GM04504 (cell line): ENCODE measurements at regions not wholly inside any gene's neighbourhood (a gene's known extent, or its start where the extent isn't known, plus 50 kb on each side); places are given as distances from the start of the nearest gene placed in this dataset.
"Not testable (repeated sequence)": the region's sequence is repeated elsewhere in the genome, so short reads cannot be mapped to it uniquely, and the experiment has no call there.

Experiments used
- DNase-seq: peaks from one replicate; pipeline ENCODE4 v3.0.0-alpha.2; 2012; ENCODE audit warnings: low read depth

GRCh38 chr15:81899730-81900129 is 146.1 kb downstream of the MEX3B start:
- no peak for DNase-seq

- DNase-seq, result no peak
Observed at GRCh38 chr15:81899024-81899423, 146.8 kb downstream of the MEX3B start.

GRCh38 chr15:81897057-81897677 is 148.7 kb downstream of the MEX3B start:
- no peak for DNase-seq

GRCh38 chr15:81896356-81896755 is 149.5 kb downstream of the MEX3B start:
- no peak for DNase-seq

- DNase-seq, result no peak
Observed at GRCh38 chr15:81895723-81896122, 150.1 kb downstream of the MEX3B start.

- DNase-seq, result no peak
Observed at GRCh38 chr15:81894061-81894460, 151.8 kb downstream of the MEX3B start.

- DNase-seq, result no peak
Observed at GRCh38 chr15:81893182-81893835, 152.5 kb downstream of the MEX3B start.

GRCh38 chr15:81890496-81890895 is 155.3 kb downstream of the MEX3B start:
- no peak for DNase-seq

- DNase-seq, result no peak
Observed at GRCh38 chr15:81889485-81889881, 156.3 kb downstream of the MEX3B start.

GRCh38 chr15:81888748-81889484 is 156.9 kb downstream of the MEX3B start:
- DNase-seq, result peak; percentile 36

- DNase-seq, result peak; percentile 33
Observed at GRCh38 chr15:81887912-81888311, 157.9 kb downstream of the MEX3B start.

- not testable (repeated sequence) for DNase-seq
Observed at GRCh38 chr15:81887188-81887587, 158.6 kb downstream of the MEX3B start.

GRCh38 chr15:81886591-81886990 is 159.2 kb downstream of the MEX3B start:
- no peak for DNase-seq

- DNase-seq, result no peak
Observed at GRCh38 chr15:81886080-81886479, 159.7 kb downstream of the MEX3B start.

GRCh38 chr15:81885135-81885534 is 160.7 kb downstream of the MEX3B start:
- DNase-seq, result no peak

GRCh38 chr15:81882504-81882903 is 163.3 kb downstream of the MEX3B start:
- no peak for DNase-seq

GRCh38 chr15:81880833-81881232 is 165.0 kb downstream of the MEX3B start:
- DNase-seq, result no peak

GRCh38 chr15:81880314-81880713 is 165.5 kb downstream of the MEX3B start:
- no peak for DNase-seq

- not testable (repeated sequence) for DNase-seq
Observed at GRCh38 chr15:81875717-81876116, 170.1 kb downstream of the MEX3B start.

GRCh38 chr15:81870746-81871106 is 175.1 kb downstream of the MEX3B start:
- not testable (repeated sequence) for DNase-seq

- DNase-seq, result not testable (repeated sequence)
Observed at GRCh38 chr15:81870062-81870745, 175.6 kb downstream of the MEX3B start.

- DNase-seq, result no peak
Observed at GRCh38 chr15:81869161-81869954, 176.5 kb downstream of the MEX3B start.
